ENCODE measurements at regions not wholly inside any gene's neighbourhood (a gene's known extent, or its start where the extent isn't known, plus 50 kb on each side); places are given as distances from the start of the nearest gene placed in this dataset.

- H2AFZ ChIP-seq (ENCODE audit: low read depth, low read length) = no peak overlapping the region
- H3F3A ChIP-seq (ENCODE audit: insufficient read depth, low read length, poor library complexity, severe bottlenecking) = no peaks in the 10 kb centered on the region
- H4K20me1 ChIP-seq (ENCODE audit: insufficient read depth) = no peaks in the 10 kb centered on the region
- no peak overlapping the region for H3K27ac ChIP-seq (ENCODE audit: low read length)
- no peaks in the 10 kb centered on the region for H3K9me2 ChIP-seq (ENCODE audit: insufficient read depth, low read length)
- no peak overlapping the region for H3K4me2 ChIP-seq (ENCODE audit: low read length)
- H3K79me2 ChIP-seq (replicated peaks; ENCODE audit: insufficient read depth, low read length) = no peaks in the 10 kb centered on the region
- TF ChIP-seq CTCF (IDR thresholded peaks at IDR 0.05; ENCODE audit: poor library complexity, severe bottlenecking) (no peak), POLR2AphosphoS5 (IDR thresholded peaks at IDR 0.05) (no peak), EP300 (conservative IDR thresholded peaks at IDR 0.05; ENCODE audit: poor library complexity, severe bottlenecking) (no peak), MXI1 (conservative IDR thresholded peaks at IDR 0.05; ENCODE audit: poor library complexity, severe bottlenecking) (no peak), EZH2 (IDR thresholded peaks at IDR 0.05; ENCODE audit: borderline replicate concordance, insufficient read depth, low read length, poor library complexity, severe bottlenecking) (no peak), RAD21 (conservative IDR thresholded peaks at IDR 0.05) (no peak), REST (IDR thresholded peaks at IDR 0.05; ENCODE audit: borderline replicate concordance) (no peak), SMC3 (conservative IDR thresholded peaks at IDR 0.05; ENCODE audit: poor library complexity) (no peak), TAF1 (IDR thresholded peaks at IDR 0.05; ENCODE audit: low read depth) (no peak)
- H3K4me3 ChIP-seq (ENCODE audit: low read length) = no peak overlapping the region
- no peaks in the 10 kb centered on the region for H3K36me3 ChIP-seq (ENCODE audit: insufficient read depth, low read length)
- H3K27me3 ChIP-seq (ENCODE audit: insufficient read depth, low read depth, low read length) = no peaks in the 10 kb centered on the region
- H3K9me3 ChIP-seq (ENCODE audit: low read length) = no peaks in the 10 kb centered on the region
- H3K9ac ChIP-seq (ENCODE audit: low read length) = no peak overlapping the region
Observed at GRCh38 chr7:153835712-153836265, 216.4 kb upstream of the DPP6 start.

- H2AFZ ChIP-seq (ENCODE audit: low read depth, low read length) = no peak overlapping the region
- H3K27me3 ChIP-seq (ENCODE audit: insufficient read depth, low read depth, low read length) = no peaks in the 10 kb centered on the region
- no peak overlapping the region for H3K9ac ChIP-seq (ENCODE audit: low read length)
- H3K4me3 ChIP-seq (ENCODE audit: low read length) = no peak overlapping the region
- H3K9me2 ChIP-seq (ENCODE audit: insufficient read depth, low read length) = no peaks in the 10 kb centered on the region
- TF ChIP-seq EP300 (conservative IDR thresholded peaks at IDR 0.05; ENCODE audit: poor library complexity, severe bottlenecking) (no peak), RAD21 (conservative IDR thresholded peaks at IDR 0.05) (no peak), EZH2 (IDR thresholded peaks at IDR 0.05; ENCODE audit: borderline replicate concordance, insufficient read depth, low read length, poor library complexity, severe bottlenecking) (no peak), SMC3 (conservative IDR thresholded peaks at IDR 0.05; ENCODE audit: poor library complexity) (no peak), CTCF (IDR thresholded peaks at IDR 0.05; ENCODE audit: poor library complexity, severe bottlenecking) (no peak), REST (IDR thresholded peaks at IDR 0.05; ENCODE audit: borderline replicate concordance) (no peak), TAF1 (IDR thresholded peaks at IDR 0.05; ENCODE audit: low read depth) (no peak), MXI1 (conservative IDR thresholded peaks at IDR 0.05; ENCODE audit: poor library complexity, severe bottlenecking) (no peak), POLR2AphosphoS5 (IDR thresholded peaks at IDR 0.05) (no peak)
- no peaks in the 10 kb centered on the region for H3K9me3 ChIP-seq (ENCODE audit: low read length)
- H3K27ac ChIP-seq (ENCODE audit: low read length) = no peak overlapping the region
- no peaks in the 10 kb centered on the region for H3K36me3 ChIP-seq (ENCODE audit: insufficient read depth, low read length)
- no peaks in the 10 kb centered on the region for H4K20me1 ChIP-seq (ENCODE audit: insufficient read depth)
- H3K79me2 ChIP-seq (replicated peaks; ENCODE audit: insufficient read depth, low read length) = no peaks in the 10 kb centered on the region
- no peak overlapping the region for H3K4me2 ChIP-seq (ENCODE audit: low read length)
- no peaks in the 10 kb centered on the region for H3F3A ChIP-seq (ENCODE audit: insufficient read depth, low read length, poor library complexity, severe bottlenecking)
Observed at GRCh38 chr7:153838591-153838990, 213.6 kb upstream of the DPP6 start.
